ENCODE measurements at regions not wholly inside any gene's neighbourhood (a gene's known extent, or its start where the extent isn't known, plus 50 kb on each side); places are given as distances from the start of the nearest gene placed in this dataset.
A peak's percentile ranks its signal among the peaks of the same experiment; 100 is the strongest.
"Not testable (repeated sequence)": the region's sequence is repeated elsewhere in the genome, so short reads cannot be mapped to it uniquely, and the experiment has no call there.

- H3K27ac Mint-ChIP-seq; POLR2A ChIA-PET; H3K9me3 Mint-ChIP-seq; H3K4me1 Mint-ChIP-seq; H3K36me3 Mint-ChIP-seq (ENCODE audit: low read depth); CTCF ChIA-PET; DNase-seq; H3K4me3 Mint-ChIP-seq: not testable (repeated sequence)
- peaks cover 11% of the 10 kb centered on the region for H3K27me3 Mint-ChIP-seq
These were observed 165.7 kb upstream of the KCNJ15 start for GRCh38 chr21:38091061-38091460.

- no peaks in the 10 kb centered on the region for H3K36me3 Mint-ChIP-seq (ENCODE audit: low read depth)
- POLR2A ChIA-PET: no interaction called here
- CTCF ChIA-PET: no interaction called here
- H3K27ac Mint-ChIP-seq: no peak overlapping the region
- DNase-seq: no peak
- H3K27me3 Mint-ChIP-seq: peaks cover 11% of the 10 kb centered on the region
- H3K4me1 Mint-ChIP-seq: no peaks in the 10 kb centered on the region
- H3K9me3 Mint-ChIP-seq: peaks cover 1% of the 10 kb centered on the region
- H3K4me3 Mint-ChIP-seq: no peak overlapping the region
These were observed 164.7 kb upstream of the KCNJ15 start for GRCh38 chr21:38092051-38092450.

DNA sequence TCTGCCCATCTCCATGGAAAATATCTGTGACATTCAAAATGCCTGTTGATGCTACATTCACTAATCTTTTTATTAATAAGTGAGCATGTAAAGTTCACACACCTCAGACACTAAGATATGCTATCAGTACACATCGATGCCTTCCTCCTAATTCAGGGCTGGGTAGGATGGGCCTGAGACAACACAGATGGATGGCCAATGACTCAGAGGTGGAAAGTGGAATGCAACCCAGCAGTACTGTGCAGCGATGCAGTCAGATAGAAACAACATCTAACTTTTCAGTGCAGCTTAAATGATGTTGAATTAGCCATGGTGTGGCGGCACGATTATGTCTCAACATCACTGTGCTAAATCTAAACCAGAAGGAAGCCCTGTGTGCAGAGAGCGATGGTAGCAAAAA is 161.6 kb upstream of the KCNJ15 start:
- Mint-ChIP-seq H3K27me3 (peaks cover 15% of the 10 kb centered on the region), H3K4me3 (no peak overlapping the region), H3K9me3 (peaks cover 2% of the 10 kb centered on the region), H3K4me1 (no peaks in the 10 kb centered on the region), H3K36me3 (ENCODE audit: low read depth) (no peaks in the 10 kb centered on the region), H3K27ac (no peak overlapping the region)
- ChIA-PET CTCF (no interaction called here), POLR2A (no interaction called here)
- no peak for DNase-seq

DNA sequence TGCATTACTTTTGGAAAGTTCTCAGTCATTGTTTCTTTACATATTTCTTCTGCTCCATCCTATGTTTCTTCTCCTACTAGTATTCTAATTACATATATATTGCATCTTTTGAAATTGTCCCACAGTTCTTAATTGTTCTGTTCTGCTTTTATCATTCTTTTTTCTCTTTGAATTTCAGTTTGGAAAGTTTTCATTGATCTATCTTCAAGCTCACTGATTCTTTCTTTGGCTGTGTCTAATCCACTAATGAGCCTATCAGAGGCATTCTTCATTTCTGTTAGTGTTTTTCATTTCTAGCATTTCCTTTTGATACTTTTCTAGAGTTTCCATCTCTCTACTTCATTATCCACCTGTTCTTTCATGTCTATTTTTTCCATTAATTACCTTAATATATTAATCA is 159.0 kb upstream of the KCNJ15 start:
- POLR2A ChIA-PET: no interaction called here
- no peak for DNase-seq
- H3K27ac Mint-ChIP-seq: no peak overlapping the region
- H3K27me3 Mint-ChIP-seq: peaks cover 29% of the 10 kb centered on the region
- H3K4me1 Mint-ChIP-seq: no peaks in the 10 kb centered on the region
- peaks cover 2% of the 10 kb centered on the region for H3K9me3 Mint-ChIP-seq
- CTCF ChIA-PET: no interaction called here
- no peak overlapping the region for H3K4me3 Mint-ChIP-seq
- no peaks in the 10 kb centered on the region for H3K36me3 Mint-ChIP-seq (ENCODE audit: low read depth)

DNA sequence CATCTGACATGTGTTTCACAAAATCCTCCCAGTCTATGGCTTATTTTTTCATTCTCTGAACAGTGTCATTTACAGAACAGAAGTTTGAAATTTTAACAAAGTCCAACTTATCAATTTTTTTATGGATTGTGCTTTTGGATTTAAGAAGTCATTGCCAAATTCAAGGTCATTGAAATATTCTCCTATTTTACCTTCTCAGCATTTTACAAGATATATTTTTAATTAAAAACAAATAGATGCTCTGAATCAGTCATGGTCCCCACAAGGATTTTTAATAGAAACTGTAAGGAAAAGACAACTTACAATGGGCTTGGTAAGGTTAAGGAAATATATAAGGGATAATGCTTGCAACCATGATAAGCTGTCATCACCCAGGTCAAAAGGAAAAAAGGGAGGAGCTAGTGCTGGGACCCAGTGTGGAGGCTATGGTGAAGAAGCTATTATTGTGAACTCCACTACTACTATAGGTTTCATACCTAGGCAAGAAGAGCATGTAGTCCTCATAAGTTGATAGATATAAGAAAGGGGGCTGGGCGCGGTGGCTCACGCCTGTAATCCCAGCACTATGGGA is 144.5 kb upstream of the KCNJ15 start:
- H3K27ac Mint-ChIP-seq: no peak overlapping the region
- ChIA-PET CTCF (no interaction called here), POLR2A (no interaction called here)
- peaks cover 11% of the 10 kb centered on the region for H3K27me3 Mint-ChIP-seq
- peaks cover 38% of the 10 kb centered on the region for H3K4me1 Mint-ChIP-seq
- DNase-seq: no peak
- no peak overlapping the region for H3K4me3 Mint-ChIP-seq
- H3K9me3 Mint-ChIP-seq: peaks cover 16% of the 10 kb centered on the region
- H3K36me3 Mint-ChIP-seq (ENCODE audit: low read depth): peaks cover 3% of the 10 kb centered on the region

DNA sequence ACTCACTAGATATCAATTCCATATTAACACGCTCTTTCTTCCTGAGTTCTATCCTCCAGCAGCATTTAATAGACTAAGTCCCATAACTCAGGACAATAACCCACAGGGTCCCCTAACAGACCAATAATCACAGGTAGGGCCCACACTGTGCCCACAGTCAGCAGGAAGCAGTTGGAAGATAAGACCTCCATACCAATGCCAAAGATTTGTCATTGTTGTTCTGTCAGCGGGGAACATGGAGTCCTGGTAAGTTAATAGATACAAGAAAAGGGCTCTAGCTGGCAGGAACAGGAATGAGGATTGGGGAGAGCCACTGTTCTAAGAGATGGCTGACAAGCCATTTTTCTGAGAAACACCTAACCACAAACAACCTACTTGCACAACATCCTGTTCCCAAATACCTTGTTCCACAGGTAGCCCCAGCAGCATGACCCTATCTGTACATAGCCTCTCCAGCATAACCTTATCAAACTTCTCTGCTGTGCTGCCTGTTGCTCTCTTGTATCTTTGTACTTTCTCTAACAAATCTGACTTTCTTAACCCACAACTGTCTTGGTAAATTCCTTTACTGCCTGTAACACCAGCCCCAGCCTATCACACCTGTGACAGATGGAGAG is 142.0 kb upstream of the KCNJ15 start:
- Mint-ChIP-seq H3K4me1 (peaks cover 38% of the 10 kb centered on the region), H3K27me3 (peaks cover 14% of the 10 kb centered on the region), H3K4me3 (no peak overlapping the region), H3K27ac (peak overlapping the region; percentile 57), H3K36me3 (ENCODE audit: low read depth) (peaks cover 3% of the 10 kb centered on the region), H3K9me3 (peaks cover 16% of the 10 kb centered on the region)
- ChIA-PET POLR2A (no interaction called here), CTCF (no interaction called here)
- peak; percentile 12 for DNase-seq

- H3K36me3 Mint-ChIP-seq (ENCODE audit: low read depth): peaks cover 3% of the 10 kb centered on the region
- DNase-seq: no peak
- peaks cover 14% of the 10 kb centered on the region for H3K27me3 Mint-ChIP-seq
- peaks cover 38% of the 10 kb centered on the region for H3K4me1 Mint-ChIP-seq
- ChIA-PET CTCF (no interaction called here), POLR2A (no interaction called here)
- no peak overlapping the region for H3K4me3 Mint-ChIP-seq
- H3K9me3 Mint-ChIP-seq: peaks cover 16% of the 10 kb centered on the region
- no peak overlapping the region for H3K27ac Mint-ChIP-seq
These were observed 140.9 kb upstream of the KCNJ15 start for GRCh38 chr21:38115870-38116269.

DNA sequence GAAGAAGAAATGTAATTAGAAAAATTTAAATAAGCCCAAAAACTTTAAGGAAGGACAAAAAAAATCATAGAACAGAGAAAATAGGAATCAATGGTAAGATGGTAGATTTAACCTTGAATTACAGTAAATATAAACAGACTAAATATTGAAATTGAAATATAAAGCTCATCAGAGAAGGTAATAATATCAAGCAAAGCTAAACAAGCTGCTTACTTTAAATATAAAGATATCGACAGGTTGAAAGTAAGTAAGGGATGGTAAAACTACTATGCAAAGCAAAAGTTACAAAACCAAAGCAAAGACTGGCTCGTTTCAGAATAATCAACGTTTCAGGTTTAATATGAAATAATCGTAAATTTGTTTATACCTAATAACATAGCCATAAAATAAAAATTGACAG is 137.0 kb upstream of the KCNJ15 start:
- POLR2A ChIA-PET: no interaction called here
- CTCF ChIA-PET: no interaction called here
- Mint-ChIP-seq H3K9me3 (peaks cover 4% of the 10 kb centered on the region), H3K4me3 (no peak overlapping the region), H3K36me3 (ENCODE audit: low read depth) (no peaks in the 10 kb centered on the region), H3K27me3 (peaks cover 5% of the 10 kb centered on the region), H3K27ac (no peak overlapping the region), H3K4me1 (peaks cover 11% of the 10 kb centered on the region)
- no peak for DNase-seq

GRCh38 chr21:38120679-38120983 is 136.2 kb upstream of the KCNJ15 start:
- DNase-seq; H3K27ac Mint-ChIP-seq; H3K9me3 Mint-ChIP-seq; POLR2A ChIA-PET; CTCF ChIA-PET; H3K27me3 Mint-ChIP-seq; H3K36me3 Mint-ChIP-seq (ENCODE audit: low read depth); H3K4me3 Mint-ChIP-seq; H3K4me1 Mint-ChIP-seq: not testable (repeated sequence)

DNA sequence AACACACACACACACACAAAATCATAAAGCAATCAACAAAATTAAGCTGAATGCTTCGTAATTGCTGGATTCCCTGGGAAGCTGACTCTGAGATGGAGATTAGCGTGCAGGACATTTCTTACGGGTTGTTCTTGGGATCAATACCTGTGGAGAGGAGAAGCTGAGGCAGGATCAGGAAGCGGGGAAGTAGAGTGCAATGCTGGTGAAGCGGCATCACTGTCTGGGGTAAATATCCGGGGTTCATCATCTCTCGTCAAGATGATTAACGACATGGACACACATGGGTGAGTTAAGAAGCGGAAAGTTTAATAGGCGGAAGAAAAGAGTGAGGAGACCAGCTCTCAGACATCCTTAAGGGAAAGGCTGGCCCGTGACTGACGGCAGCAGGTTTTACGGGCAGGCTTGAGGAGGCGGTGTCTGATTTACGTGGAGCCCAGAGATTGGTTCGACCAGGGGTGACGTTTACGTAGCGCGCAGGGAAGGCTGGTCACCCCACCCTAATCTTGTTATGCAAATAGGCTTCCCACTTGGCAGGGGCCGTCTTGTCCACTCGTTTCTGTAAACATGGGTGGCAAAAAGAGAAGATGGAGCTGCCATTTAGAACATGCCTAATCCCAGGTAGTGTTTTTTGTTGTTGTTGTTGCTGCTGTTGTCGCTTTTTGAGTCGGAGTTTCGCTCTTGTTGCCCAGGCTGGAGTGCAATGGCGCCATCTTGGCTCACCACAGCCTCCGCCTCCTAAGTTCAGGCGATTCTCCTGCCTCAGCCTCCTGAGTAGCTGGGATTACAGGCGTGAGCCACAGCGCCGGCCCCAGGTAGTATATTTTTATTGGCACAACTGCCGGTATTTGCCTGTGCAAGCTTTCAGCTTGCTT is 135.6 kb upstream of the KCNJ15 start:
- DNase-seq: no peak
- CTCF ChIA-PET: no interaction called here
- POLR2A ChIA-PET: no interaction called here
- Mint-ChIP-seq H3K27ac (no peak overlapping the region), H3K36me3 (ENCODE audit: low read depth) (no peaks in the 10 kb centered on the region), H3K9me3 (no peaks in the 10 kb centered on the region), H3K4me1 (peaks cover 2% of the 10 kb centered on the region), H3K27me3 (peaks cover 10% of the 10 kb centered on the region), H3K4me3 (no peak overlapping the region)

- no peak for DNase-seq
- H3K4me1 Mint-ChIP-seq: peaks cover 4% of the 10 kb centered on the region
- ChIA-PET POLR2A (no interaction called here), CTCF (no interaction called here)
- peaks cover 11% of the 10 kb centered on the region for H3K27me3 Mint-ChIP-seq
- no peaks in the 10 kb centered on the region for H3K36me3 Mint-ChIP-seq (ENCODE audit: low read depth)
- H3K27ac Mint-ChIP-seq: no peak overlapping the region
- no peak overlapping the region for H3K4me3 Mint-ChIP-seq
- H3K9me3 Mint-ChIP-seq: no peaks in the 10 kb centered on the region
These were observed 134.7 kb upstream of the KCNJ15 start for GRCh38 chr21:38121888-38122720.

GRCh38 chr21:38123626-38124025 is 133.2 kb upstream of the KCNJ15 start:
- CTCF ChIA-PET: no interaction called here
- peaks cover 8% of the 10 kb centered on the region for H3K27me3 Mint-ChIP-seq

GRCh38 chr21:38126666-38127303 is 130.0 kb upstream of the KCNJ15 start:
- DNase-seq: peak; percentile 64
- H3K4me3 Mint-ChIP-seq: no peak overlapping the region
- H3K36me3 Mint-ChIP-seq (ENCODE audit: low read depth): no peaks in the 10 kb centered on the region
- peaks cover 4% of the 10 kb centered on the region for H3K4me1 Mint-ChIP-seq
- peak overlapping the region; percentile 38 for H3K27ac Mint-ChIP-seq
- ChIA-PET POLR2A (no interaction called here), CTCF (interaction anchor here (0.6 to 0.7 kb wide), 2 partner anchors 73 to 316 kb away, joined by 3 to 4 read pairs; no protein-coding TSS in a partner anchor)
- no peaks in the 10 kb centered on the region for H3K9me3 Mint-ChIP-seq
- H3K27me3 Mint-ChIP-seq: peaks cover 20% of the 10 kb centered on the region

More at GRCh38 chr21:38123626-38124025, 133.2 kb upstream of the KCNJ15 start:
- Mint-ChIP-seq H3K36me3 (ENCODE audit: low read depth) (no peaks in the 10 kb centered on the region), H3K9me3 (no peaks in the 10 kb centered on the region), H3K27ac (no peak overlapping the region), H3K4me1 (peaks cover 4% of the 10 kb centered on the region), H3K4me3 (no peak overlapping the region)
- POLR2A ChIA-PET: no interaction called here
- DNase-seq: no peak

All from activated CD4-positive, alpha-beta T cell treated with anti-CD3 and anti-CD28 coated beads, Interleukin-2, amount 10 ng/mL, durations not matched to agents 7 days and 5 days (primary cell).